Panc1 (cell line): ENCODE measurements at regions not wholly inside any gene's neighbourhood (a gene's known extent, or its start where the extent isn't known, plus 50 kb on each side); places are given as distances from the start of the nearest gene placed in this dataset.

Experiments
- ATAC-seq: fragments of 200-7000 bp; cut with Tn5 transposase; 2 replicates; pipeline ENCODE4 v1.9.1; 2020; ENCODE audit warnings: mild to moderate bottlenecking, moderate library complexity
- BruUV-seq: library from RNA; stranded (reverse); fragments of 400-500 nt; replicated peaks from 2 replicates; lab custom pipeline; 2021; lab: Mats Ljungman, UMichigan
- CTCF ChIA-PET: fragments of 300-600 bp; sonication (Branson Sonifier 250); formaldehyde crosslinking; loops from one replicate; lab custom pipeline; 2022; ENCODE audit warnings: antibody characterized with exemption; lab: Charles Lee
- POLR2A ChIA-PET: fragments of 300-600 bp; sonication (Branson Sonifier 250); formaldehyde crosslinking; loops from one replicate; lab custom pipeline; 2022; ENCODE audit warnings: antibody characterized with exemption; lab: Charles Lee
- DNase-seq: peaks from one replicate; pipeline ENCODE4 v3.0.0-alpha.2; 2010; ENCODE audit warnings: low read depth, low spot score
- H3K27ac ChIP-seq: 2 replicates; pipeline ENCODE4 v1.5.1; 2011; ENCODE audit warnings: mild to moderate bottlenecking, low read length, inconsistent platforms
- H3K27me3 ChIP-seq: fragments of 200-500 bp; sonication (Bioruptor generic); 2 replicates; pipeline ENCODE4 v1.6.0; 2014; ENCODE audit warnings: low read length, inconsistent platforms; ENCODE audit not compliant: control insufficient read depth, insufficient read depth
- H3K36me3 ChIP-seq: fragments of 200-500 bp; sonication (Bioruptor generic); 2 replicates; pipeline ENCODE4 v1.5.1; 2014; ENCODE audit warnings: inconsistent platforms, mild to moderate bottlenecking, low read length, moderate library complexity; ENCODE audit not compliant: control insufficient read depth, insufficient read depth
- H3K4me1 ChIP-seq: 2 replicates; pipeline ENCODE4 v1.5.1; 2011; ENCODE audit warnings: inconsistent platforms, mild to moderate bottlenecking, low read length, moderate library complexity; ENCODE audit not compliant: control insufficient read depth, insufficient read depth
- H3K4me3 ChIP-seq, 2 experiments: 2 replicates each; pipeline ENCODE4 v1.5.1; 2011 to 2012; ENCODE audit warnings: low read depth in 2 of 2, low read length in 2 of 2, mild to moderate bottlenecking in 2 of 2, inconsistent platforms in 1 of 2, moderate library complexity in 1 of 2
- H3K9me3 ChIP-seq: fragments of 200-500 bp; sonication (Bioruptor generic); 2 replicates; pipeline ENCODE4 v1.5.1; 2014; ENCODE audit warnings: low read depth, mild to moderate bottlenecking, inconsistent platforms, low read length, moderate library complexity; ENCODE audit not compliant: control insufficient read depth, insufficient read depth
- CTCF ChIP-seq: fragments of 450-650 bp; IDR thresholded peaks from 2 replicates; pipeline ENCODE4 v1.5.1; 2017; ENCODE audit warnings: mild to moderate bottlenecking
- POLR2AphosphoS5 ChIP-seq: IDR thresholded peaks from 2 replicates; pipeline ENCODE4 v1.6.1; 2012; ENCODE audit warnings: mild to moderate bottlenecking, low read depth, low read length, moderate library complexity
- REST ChIP-seq, 2 experiments: IDR thresholded peaks; 2 replicates each; pipeline ENCODE4 v1.6.1; 2011 to 2012; ENCODE audit warnings: low read depth in 2 of 2, control low read depth in 1 of 2, low read length in 1 of 2, mild to moderate bottlenecking in 1 of 2, moderate library complexity in 1 of 2; ENCODE audit not compliant: insufficient read depth in 1 of 2
- SIN3A ChIP-seq: IDR thresholded peaks from 2 replicates; pipeline ENCODE4 v1.6.1; 2012; ENCODE audit warnings: low read depth, mild to moderate bottlenecking, low read length, moderate library complexity, borderline replicate concordance; ENCODE audit not compliant: insufficient read depth
- TCF7L2 ChIP-seq: IDR thresholded peaks from 2 replicates; pipeline ENCODE4 v1.6.1; 2011; ENCODE audit warnings: mild to moderate bottlenecking, low read depth, low read length, inconsistent platforms
- in situ Hi-C: cut with HindIII; loops from 2 replicates; pipeline ENCODE4 v1.10.0; 2016; ENCODE audit warnings: low sequenced_read_pairs, low pct_unique_long_range_greater_than_20kb
- intact Hi-C: fragments of 100-400 bp; cut with micrococcal nuclease; formaldehyde crosslinking; loops from one replicate; pipeline ENCODE4 v1.10.0; 2022; ENCODE audit not compliant: unreplicated experiment

DNA sequence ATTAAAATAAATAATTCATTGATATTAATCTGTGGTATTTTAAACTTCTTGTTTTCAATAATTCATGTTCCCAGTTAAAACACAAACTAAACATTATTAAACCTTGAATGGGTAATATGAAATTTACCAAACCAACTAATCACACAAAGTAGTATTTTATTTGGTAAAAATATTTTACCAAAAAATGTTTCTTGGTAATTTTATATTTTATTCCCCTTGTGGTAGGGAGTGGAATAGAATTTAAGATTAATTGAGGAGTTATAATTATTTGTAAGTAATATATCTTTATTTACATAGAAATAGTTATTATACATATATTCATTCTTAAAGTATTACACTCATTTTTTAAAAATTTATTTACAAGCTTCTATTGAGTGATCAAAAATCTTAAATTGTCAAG is 1350.9 kb downstream of the OTOL1 start:
- ATAC-seq, result no peak
- intact Hi-C loops, result no loop called here
- no peak for DNase-seq

DNA sequence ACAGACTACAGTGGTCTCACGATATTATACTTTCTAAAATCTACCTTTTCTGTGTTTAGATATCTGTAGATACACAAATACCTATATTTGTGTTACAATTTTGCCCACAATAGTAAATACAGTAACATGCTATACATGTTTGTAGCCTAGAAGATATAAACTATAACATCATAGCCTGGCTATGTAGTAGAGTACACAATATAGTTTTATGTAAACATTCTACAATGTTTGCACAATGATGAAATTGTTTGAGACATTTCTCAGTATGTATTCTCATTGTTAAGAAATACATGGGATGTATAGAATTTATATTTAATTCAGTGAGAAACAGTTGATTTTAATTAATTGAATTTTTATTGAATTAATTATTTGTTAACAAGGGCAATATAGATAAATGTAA is 1367.0 kb downstream of the OTOL1 start:
- no peaks in the 10 kb centered on the region for H3K9me3 ChIP-seq
- no TSS peak for BruUV-seq
- TF ChIP-seq CTCF, result no peak
- no peak for TF ChIP-seq REST (IDR thresholded peaks at IDR 0.05; ENCODE audit: insufficient read depth in 1 of 2, low read depth in 2 of 2, low read length in 1 of 2)
- TF ChIP-seq POLR2AphosphoS5, result no peak
- no peak for TF ChIP-seq TCF7L2
- TF ChIP-seq SIN3A, result no peak
- no peak for ATAC-seq
- intact Hi-C loops (no loop called here), in situ Hi-C loops (no loop called here)
- CTCF ChIA-PET, result no interaction called here
- H3K27ac ChIP-seq, result no peak overlapping the region
- POLR2A ChIA-PET, result no interaction called here
- H3K4me3 ChIP-seq, result no peak overlapping the region
- H3K27me3 ChIP-seq, result no peaks in the 10 kb centered on the region
- H3K4me1 ChIP-seq, result no peaks in the 10 kb centered on the region
- DNase-seq, result no peak
- no peaks in the 10 kb centered on the region for H3K36me3 ChIP-seq

More for the DNA sequence above, 1350.9 kb downstream of the OTOL1 start:
- Histone ChIP-seq H3K4me1 (no peaks in the 10 kb centered on the region), H3K9me3 (no peaks in the 10 kb centered on the region), H3K27me3 (no peaks in the 10 kb centered on the region), H3K27ac (no peak overlapping the region), H3K36me3 (no peaks in the 10 kb centered on the region), H3K4me3 (no peak overlapping the region)
- ChIA-PET CTCF (interaction anchor here (0.6 kb wide), 1 partner anchor 701 kb away, joined by 3 read pairs; no protein-coding TSS in a partner anchor), POLR2A (no interaction called here)
- in situ Hi-C loops, result no loop called here
- no TSS peak for BruUV-seq
- no peak for TF ChIP-seq SIN3A

DNA sequence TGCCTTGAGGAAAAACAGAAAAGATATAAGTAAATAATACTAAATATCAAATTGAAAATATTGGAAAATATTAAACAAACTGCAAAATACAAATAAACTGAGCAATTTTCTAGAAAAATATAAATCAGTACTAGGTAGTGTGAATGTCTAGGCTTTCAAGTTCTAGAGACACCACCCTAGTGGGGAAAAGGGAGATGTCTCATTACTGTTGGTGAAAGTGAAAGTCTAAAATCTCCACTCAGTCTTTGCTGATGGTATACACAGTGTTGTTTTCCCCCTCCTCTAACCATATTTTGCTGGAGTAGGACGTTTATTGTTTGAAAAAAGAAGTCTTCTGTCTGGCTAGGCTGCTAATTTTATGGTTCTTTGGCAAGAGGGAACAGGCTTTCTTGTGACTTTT is 1368.9 kb downstream of the OTOL1 start:
- no TSS peak for BruUV-seq
- Histone ChIP-seq H3K27ac (no peak overlapping the region), H3K4me3 (no peak overlapping the region), H3K36me3 (no peaks in the 10 kb centered on the region), H3K9me3 (no peaks in the 10 kb centered on the region), H3K4me1 (no peaks in the 10 kb centered on the region), H3K27me3 (no peaks in the 10 kb centered on the region)
- DNase-seq (no peak), ATAC-seq (no peak)
- intact Hi-C loops, result no loop called here
- no peak for TF ChIP-seq REST (IDR thresholded peaks at IDR 0.05; ENCODE audit: insufficient read depth in 1 of 2, low read depth in 2 of 2, low read length in 1 of 2)
- TF ChIP-seq SIN3A, result no peak
- POLR2A ChIA-PET, result no interaction called here
- in situ Hi-C loops, result no loop called here
- CTCF ChIA-PET, result no interaction called here
